SJSA1 (cell line): ENCODE measurements at regions not wholly inside any gene's neighbourhood (a gene's known extent, or its start where the extent isn't known, plus 50 kb on each side); places are given as distances from the start of the nearest gene placed in this dataset.
"Not testable (repeated sequence)": the region's sequence is repeated elsewhere in the genome, so short reads cannot be mapped to it uniquely, and the experiment has no call there.

Experiments
- DNase-seq, 2 experiments: peaks; one replicate each; pipeline ENCODE4 v3.0.0-alpha.2; 2015 to 2020; ENCODE audit warnings: low spot score in 2 of 2, low read depth in 1 of 2
- H3K27ac ChIP-seq: fragments of 250-450 bp; sonication (Bioruptor Pico); 2 replicates; pipeline ENCODE4 v1.5.1; 2020; ENCODE audit warnings: mild to moderate bottlenecking, moderate library complexity
- H3K27me3 ChIP-seq: fragments of 250-450 bp; sonication (Bioruptor Pico); replicated peaks from 2 replicates; pipeline ENCODE4 v1.5.1; 2020; ENCODE audit warnings: mild to moderate bottlenecking, moderate library complexity
- H3K36me3 ChIP-seq: fragments of 250-450 bp; sonication (Bioruptor Pico); 2 replicates; pipeline ENCODE4 v1.5.1; 2020; ENCODE audit warnings: mild to moderate bottlenecking
- H3K4me1 ChIP-seq: fragments of 250-450 bp; sonication (Bioruptor Pico); replicated peaks from 2 replicates; pipeline ENCODE4 v1.6.1; 2021; ENCODE audit warnings: mild to moderate bottlenecking
- H3K4me3 ChIP-seq: fragments of 250-450 bp; sonication (Bioruptor Pico); 2 replicates; pipeline ENCODE4 v1.5.1; 2020; ENCODE audit warnings: mild to moderate bottlenecking
- H3K9me3 ChIP-seq: fragments of 250-450 bp; sonication (Bioruptor Pico); replicated peaks from 2 replicates; pipeline ENCODE4 v1.5.1; 2020; ENCODE audit warnings: mild to moderate bottlenecking

- not testable (repeated sequence) for H3K4me1 ChIP-seq, H3K9me3 ChIP-seq, DNase-seq, H3K36me3 ChIP-seq, H3K27ac ChIP-seq, H3K4me3 ChIP-seq
- peaks cover 34% of the 10 kb centered on the region for H3K27me3 ChIP-seq
Observed at GRCh38 chr5:1597093-1597473, 73.3 kb upstream of the LPCAT1 start.

- H3K27ac ChIP-seq, H3K4me3 ChIP-seq, DNase-seq, H3K36me3 ChIP-seq, H3K9me3 ChIP-seq, H3K4me1 ChIP-seq: not testable (repeated sequence)
- peaks cover 32% of the 10 kb centered on the region for H3K27me3 ChIP-seq
Observed at GRCh38 chr5:1596462-1597092, 72.8 kb upstream of the LPCAT1 start.

GRCh38 chr5:1594357-1595106, 70.8 kb upstream of the LPCAT1 start:
- Histone ChIP-seq H3K4me1 (no peaks in the 10 kb centered on the region), H3K36me3 (no peaks in the 10 kb centered on the region), H3K27ac (no peak overlapping the region), H3K27me3 (peaks cover 24% of the 10 kb centered on the region), H3K9me3 (peaks cover 5% of the 10 kb centered on the region), H3K4me3 (no peak overlapping the region)
- no peak for DNase-seq

- peaks cover 22% of the 10 kb centered on the region for H3K27me3 ChIP-seq
- H3K9me3 ChIP-seq, result peaks cover 5% of the 10 kb centered on the region
- H3K4me3 ChIP-seq, result no peak overlapping the region
- H3K27ac ChIP-seq, result no peak overlapping the region
- no peak for DNase-seq
- H3K36me3 ChIP-seq, result no peaks in the 10 kb centered on the region
- H3K4me1 ChIP-seq, result no peaks in the 10 kb centered on the region
Observed at GRCh38 chr5:1593903-1594356, 70.2 kb upstream of the LPCAT1 start.

GRCh38 chr5:1588071-1588694, 64.4 kb upstream of the LPCAT1 start:
- not testable (repeated sequence) for H3K4me3 ChIP-seq, H3K27me3 ChIP-seq, H3K4me1 ChIP-seq, H3K9me3 ChIP-seq, H3K36me3 ChIP-seq, DNase-seq, H3K27ac ChIP-seq

GRCh38 chr5:1583081-1583875, 59.5 kb upstream of the LPCAT1 start:
- not testable (repeated sequence) for H3K4me3 ChIP-seq

GRCh38 chr5:1579389-1579788, 55.6 kb upstream of the LPCAT1 start:
- not testable (repeated sequence) for H3K27me3 ChIP-seq, H3K27ac ChIP-seq, H3K9me3 ChIP-seq, H3K36me3 ChIP-seq, H3K4me3 ChIP-seq, DNase-seq, H3K4me1 ChIP-seq

More at GRCh38 chr5:1583081-1583875, 59.5 kb upstream of the LPCAT1 start:
- H3K27ac ChIP-seq, H3K36me3 ChIP-seq, H3K4me1 ChIP-seq, H3K27me3 ChIP-seq, H3K9me3 ChIP-seq, DNase-seq: not testable (repeated sequence)

GRCh38 chr5:1576851-1577250, 53.1 kb upstream of the LPCAT1 start:
- H3K27ac ChIP-seq, DNase-seq, H3K4me3 ChIP-seq, H3K4me1 ChIP-seq, H3K27me3 ChIP-seq, H3K36me3 ChIP-seq, H3K9me3 ChIP-seq: not testable (repeated sequence)

- DNase-seq, result not testable (repeated sequence)
Observed at GRCh38 chr5:1575991-1576714, 52.4 kb upstream of the LPCAT1 start.

GRCh38 chr5:1575491-1575890, 51.7 kb upstream of the LPCAT1 start:
- not testable (repeated sequence) for DNase-seq, H3K36me3 ChIP-seq, H3K27ac ChIP-seq, H3K9me3 ChIP-seq, H3K4me1 ChIP-seq, H3K4me3 ChIP-seq, H3K27me3 ChIP-seq

More at GRCh38 chr5:1575991-1576714, 52.4 kb upstream of the LPCAT1 start:
- not testable (repeated sequence) for H3K4me1 ChIP-seq, H3K27me3 ChIP-seq, H3K4me3 ChIP-seq, H3K27ac ChIP-seq, H3K36me3 ChIP-seq, H3K9me3 ChIP-seq

- not testable (repeated sequence) for DNase-seq, H3K4me3 ChIP-seq, H3K4me1 ChIP-seq, H3K27me3 ChIP-seq, H3K9me3 ChIP-seq, H3K36me3 ChIP-seq, H3K27ac ChIP-seq
Observed at GRCh38 chr5:1574023-1574318, 50.2 kb upstream of the LPCAT1 start.

- H3K36me3 ChIP-seq, H3K4me3 ChIP-seq, H3K27ac ChIP-seq, H3K27me3 ChIP-seq, H3K4me1 ChIP-seq, H3K9me3 ChIP-seq: not testable (repeated sequence)
- DNase-seq, result peak in 1 of 2 experiments; percentile 39
Observed at GRCh38 chr5:1573217-1574022, 49.7 kb upstream of the LPCAT1 start.
